GM10248 (cell line): ENCODE measurements at regions not wholly inside any gene's neighbourhood (a gene's known extent, or its start where the extent isn't known, plus 50 kb on each side); places are given as distances from the start of the nearest gene placed in this dataset.

Source experiments
- CTCF ChIA-PET: fragments of 300-600 bp; sonication (Branson Sonifier 250); formaldehyde crosslinking; extraction: SDS; loops from one replicate; lab custom pipeline; 2021; ENCODE audit warnings: antibody characterized with exemption; lab: Yijun Ruan, JAX
- POLR2A ChIA-PET: fragments of 350-650 bp; sonication (Branson Sonifier 250); formaldehyde crosslinking; extraction: SDS; loops from one replicate; lab custom pipeline; 2020; ENCODE audit warnings: antibody characterized with exemption; lab: Yijun Ruan, JAX
- DNase-seq: peaks from one replicate; pipeline ENCODE4 v3.0.0; 2012; ENCODE audit errors: extremely low spot score
- CTCF ChIP-seq: IDR thresholded peaks from 2 replicates; pipeline ENCODE4 v1.5.1; 2012; ENCODE audit warnings: mild to moderate bottlenecking, low read depth; ENCODE audit errors: extremely low read depth, missing control alignments, control extremely low read depth

- POLR2A ChIA-PET: no interaction called here
- TF ChIP-seq CTCF: no peak
- no peak for DNase-seq
- CTCF ChIA-PET: no interaction called here
These were observed 646.9 kb upstream of the TMEM132C start for GRCh38 chr12:127619869-127620734.

- POLR2A ChIA-PET: no interaction called here
These were observed 646.1 kb upstream of the TMEM132C start for GRCh38 chr12:127620735-127621355.

GRCh38 chr12:127621366-127621765, 645.6 kb upstream of the TMEM132C start:
- no peak for TF ChIP-seq CTCF
- no peak for DNase-seq
- ChIA-PET CTCF (no interaction called here), POLR2A (no interaction called here)

More at GRCh38 chr12:127620735-127621355, 646.1 kb upstream of the TMEM132C start:
- TF ChIP-seq CTCF: no peak
- CTCF ChIA-PET: no interaction called here
- DNase-seq: no peak

GRCh38 chr12:127623362-127623761, 643.6 kb upstream of the TMEM132C start:
- POLR2A ChIA-PET: no interaction called here
- CTCF ChIA-PET: no interaction called here

GRCh38 chr12:127625176-127625771, 641.7 kb upstream of the TMEM132C start:
- no peak for DNase-seq
- POLR2A ChIA-PET: no interaction called here
- CTCF ChIA-PET: no interaction called here
- no peak for TF ChIP-seq CTCF

More at GRCh38 chr12:127623362-127623761, 643.6 kb upstream of the TMEM132C start:
- no peak for DNase-seq
- TF ChIP-seq CTCF: no peak

- ChIA-PET POLR2A (no interaction called here), CTCF (no interaction called here)
- DNase-seq: no peak
- TF ChIP-seq CTCF: no peak
These were observed 638.3 kb upstream of the TMEM132C start for GRCh38 chr12:127628645-127629044.
